ENCODE measurements at regions not wholly inside any gene's neighbourhood (a gene's known extent, or its start where the extent isn't known, plus 50 kb on each side); places are given as distances from the start of the nearest gene placed in this dataset.
"Not testable (repeated sequence)": the region's sequence is repeated elsewhere in the genome, so short reads cannot be mapped to it uniquely, and the experiment has no call there.

- no peak for DNase-seq
These were observed 51.1 kb downstream of the DOP1B start for GRCh38 chr21:36207577-36208320.

DNA sequence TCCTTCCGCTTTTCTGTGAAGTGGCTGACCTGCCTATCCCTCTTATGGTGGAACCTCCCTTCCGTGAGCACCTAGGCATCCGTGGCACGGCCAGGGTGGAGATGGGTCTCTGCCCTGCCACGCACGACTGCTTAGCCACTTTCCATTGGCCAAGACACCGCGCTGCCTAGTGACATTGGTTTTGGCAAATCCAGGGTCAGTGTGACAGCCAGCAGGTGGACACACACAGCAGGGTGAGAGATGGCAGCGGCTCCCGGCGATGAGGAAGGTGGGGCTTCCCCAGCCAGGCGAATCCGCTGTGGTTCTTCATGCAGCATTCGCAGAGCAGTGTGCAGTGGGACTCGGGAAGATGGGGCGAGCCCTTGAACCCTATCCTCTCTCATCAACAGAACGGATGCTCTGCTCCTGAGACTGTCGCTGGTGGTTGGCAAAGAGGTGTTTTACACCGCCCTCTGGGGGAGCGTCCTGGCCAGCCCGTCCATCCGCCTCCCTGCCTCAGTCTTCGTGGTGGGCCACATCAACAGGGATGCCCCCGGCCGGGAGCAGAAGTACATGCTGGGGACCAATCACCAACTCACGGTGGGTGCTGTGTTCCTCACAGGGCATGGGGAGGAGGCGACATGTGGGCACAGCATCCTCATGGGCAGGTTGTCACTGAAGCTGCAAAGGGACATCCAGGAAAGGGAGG lies 51.8 kb downstream of the DOP1B start:
- no peak for DNase-seq

GRCh38 chr21:36209626-36210171 lies 53.1 kb downstream of the DOP1B start:
- no peak for DNase-seq

DNA sequence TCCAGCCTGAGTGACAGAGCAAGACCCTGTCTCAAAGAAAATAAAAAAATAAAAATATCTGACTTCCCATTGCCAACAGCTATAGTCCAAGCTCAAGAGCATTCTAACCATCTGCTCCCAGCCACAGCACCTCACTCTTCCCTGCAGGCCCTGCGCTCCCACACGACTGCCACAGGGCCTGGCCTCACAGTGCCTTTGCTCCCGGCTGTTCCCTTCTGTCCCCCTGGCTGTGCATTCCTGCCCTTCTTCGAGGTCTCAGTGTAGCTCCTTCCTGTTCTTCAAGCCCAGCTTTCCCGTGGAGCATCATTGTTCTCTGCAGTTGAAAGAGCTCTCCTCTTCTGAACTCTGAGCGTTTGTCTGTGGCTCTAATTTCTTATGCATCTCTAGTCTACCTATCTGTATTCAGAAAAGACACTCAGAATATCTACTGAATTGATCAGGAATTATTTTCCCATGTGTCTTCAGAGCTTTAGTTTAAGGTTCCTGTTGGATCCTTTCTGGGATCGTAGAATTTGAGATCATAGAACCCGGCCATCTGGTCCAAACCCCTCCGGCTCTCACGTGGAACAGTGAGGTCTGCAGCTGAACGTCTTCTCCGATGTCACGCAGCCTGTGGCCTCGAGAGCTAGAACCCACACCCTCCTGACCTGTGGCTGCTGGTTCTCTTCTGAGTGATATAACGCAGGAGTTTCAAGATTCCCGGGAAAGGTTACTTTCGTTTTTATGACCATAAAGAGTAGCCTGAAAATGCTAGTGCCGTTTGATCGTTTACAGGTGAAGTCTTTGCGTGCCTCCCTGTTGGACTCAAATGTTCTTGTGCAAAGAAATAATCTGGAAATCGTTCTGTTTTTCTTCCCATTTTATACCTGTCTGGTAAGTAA lies 54.4 kb downstream of the DOP1B start:
- no peak for DNase-seq

DNA sequence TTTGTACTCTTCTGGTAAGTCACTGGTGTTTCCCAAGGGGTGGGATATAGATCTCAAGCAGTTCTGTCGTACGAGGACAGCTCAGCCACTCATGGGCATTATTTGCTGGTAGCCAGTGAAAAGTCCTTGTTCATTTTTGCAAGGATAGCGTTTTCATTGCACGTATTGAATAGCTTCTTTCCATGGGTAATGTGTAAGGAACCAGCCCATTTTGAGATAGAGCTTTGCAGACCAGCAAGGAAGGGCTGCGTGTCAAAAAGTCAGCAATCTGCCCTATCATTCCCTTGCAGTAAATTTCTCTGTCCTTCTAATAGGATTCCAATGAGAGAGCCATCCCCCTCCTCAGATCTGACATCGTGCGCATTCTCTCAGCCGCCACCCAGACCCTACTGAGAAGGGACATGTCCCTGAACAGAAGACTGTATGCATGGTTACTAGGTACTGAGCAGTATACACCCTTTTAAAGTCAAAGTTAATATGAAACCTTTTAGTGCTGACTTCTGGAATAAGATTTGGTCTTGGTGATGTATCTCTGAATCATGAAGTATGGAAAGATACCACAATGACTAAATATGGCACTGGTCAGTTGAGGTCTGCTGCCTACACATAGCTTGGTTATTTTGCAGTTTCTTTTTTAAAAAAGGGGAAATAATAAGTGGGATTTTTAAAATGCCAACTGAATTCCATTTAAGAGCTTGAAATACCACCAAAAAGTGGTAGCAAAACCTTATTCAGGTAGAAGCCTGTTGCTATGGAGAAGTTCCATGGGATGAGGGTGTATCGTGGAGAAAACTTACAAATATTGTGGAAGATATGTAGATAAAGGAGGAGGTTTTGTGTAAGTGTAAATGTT lies 55.3 kb downstream of the DOP1B start:
- no peak for DNase-seq

DNA sequence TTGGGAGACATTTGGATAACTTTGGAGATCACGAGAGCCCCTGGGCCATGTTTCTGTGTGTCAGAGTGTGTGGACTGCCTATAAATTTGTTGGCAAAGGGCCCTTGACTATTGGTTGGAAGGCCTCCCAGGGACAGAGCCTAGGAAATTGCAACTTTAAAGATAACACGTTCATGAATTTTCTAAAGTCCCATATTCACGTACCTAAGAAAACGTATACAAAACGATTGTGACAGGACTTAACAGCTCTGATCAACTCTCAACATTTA lies 55.8 kb downstream of the DOP1B start:
- DNase-seq = no peak

GRCh38 chr21:36214561-36214960 lies 57.9 kb downstream of the DOP1B start:
- no peak for DNase-seq

GRCh38 chr21:36217743-36218142 lies 61.1 kb downstream of the DOP1B start:
- no peak for DNase-seq

DNA sequence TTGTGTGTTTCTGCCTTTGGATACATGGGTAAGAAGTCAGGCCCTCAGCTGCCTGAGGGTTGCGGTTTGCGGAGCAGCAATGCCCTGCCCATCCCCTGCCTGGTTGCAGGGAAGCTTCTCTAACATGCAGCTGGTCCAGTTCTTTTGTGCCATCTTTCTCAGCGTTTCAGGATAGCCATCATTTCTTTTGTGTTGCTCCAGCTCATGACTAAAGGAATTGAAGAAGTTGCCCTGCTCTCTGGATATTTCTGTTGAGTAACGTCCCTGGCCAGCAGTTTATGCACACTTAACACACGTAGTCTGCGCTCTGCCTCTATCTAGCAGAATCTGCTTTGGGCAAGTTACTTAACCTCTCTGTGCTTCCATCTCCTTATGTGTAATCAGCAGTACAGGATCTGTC lies 62.1 kb downstream of the DOP1B start:
- DNase-seq = no peak

- DNase-seq = no peak
These were observed 66.8 kb downstream of the DOP1B start for GRCh38 chr21:36223451-36223850.

DNA sequence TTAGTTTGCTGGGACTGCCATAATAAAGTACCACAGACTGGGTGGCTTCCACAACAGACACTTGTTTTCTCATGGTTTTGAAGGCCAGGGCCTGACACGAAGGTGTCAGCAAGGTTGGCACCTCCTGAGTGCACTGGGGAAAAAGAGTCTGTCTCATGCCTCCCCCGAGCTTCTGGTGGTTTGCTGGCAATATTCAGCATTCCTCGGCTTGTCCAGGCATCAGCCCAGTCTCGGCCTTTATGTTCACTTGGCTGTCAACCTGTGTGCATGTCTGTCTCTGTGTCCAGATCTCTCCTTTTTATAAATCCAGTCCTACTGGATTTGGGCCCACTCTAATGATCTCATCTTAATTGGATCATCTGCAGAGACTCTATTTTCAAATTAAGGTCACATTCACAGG lies 72.6 kb downstream of the DOP1B start:
- no peak for DNase-seq

DNA sequence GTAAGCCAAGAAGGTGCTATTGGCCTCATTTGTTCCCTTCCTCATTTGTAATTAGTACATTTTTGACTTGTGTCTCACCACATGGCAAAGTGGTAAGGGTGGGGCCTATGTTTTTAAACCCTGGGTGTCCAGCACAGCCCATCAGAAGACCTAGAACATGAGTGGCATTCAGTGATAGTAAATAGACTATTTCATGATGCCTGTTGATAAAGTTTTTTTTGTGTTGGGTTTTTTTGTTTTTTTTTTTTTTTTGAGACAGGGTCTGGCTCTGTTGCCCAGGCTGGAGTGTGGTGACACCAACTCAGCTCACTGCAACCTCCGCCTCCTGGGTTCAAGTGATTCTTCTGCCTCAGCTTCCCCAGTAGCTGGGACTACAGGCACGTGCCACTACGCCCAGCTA lies 74.8 kb downstream of the DOP1B start:
- not testable (repeated sequence) for DNase-seq

- DNase-seq = no peak
These were observed 76.0 kb downstream of the DOP1B start for GRCh38 chr21:36232641-36233040.

GRCh38 chr21:36235058-36235582 lies 78.5 kb downstream of the DOP1B start:
- DNase-seq = no peak

GRCh38 chr21:36236052-36236730 lies 79.6 kb downstream of the DOP1B start:
- DNase-seq = no peak

- no peak for DNase-seq
These were observed 80.8 kb downstream of the DOP1B start for GRCh38 chr21:36237441-36237840.

DNA sequence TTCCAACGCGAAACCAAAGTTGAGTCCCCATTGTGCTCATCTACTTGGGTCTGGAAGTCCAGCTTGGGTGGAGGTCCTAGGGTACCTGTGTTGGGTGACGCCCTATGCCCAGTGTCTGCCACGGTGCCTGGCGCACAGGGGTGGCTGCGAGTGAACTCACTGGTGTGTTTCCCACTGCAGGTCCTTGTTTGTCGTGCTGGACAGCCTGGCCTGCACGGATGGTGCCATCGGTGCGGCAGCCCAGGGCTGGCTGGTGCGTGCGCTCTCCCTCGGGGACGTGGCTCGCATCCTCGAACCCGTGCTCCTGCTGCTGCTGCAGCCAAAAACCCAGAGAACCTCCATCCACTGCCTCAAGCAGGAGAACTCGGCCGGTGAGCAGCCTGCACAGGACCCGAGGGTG lies 80.4 kb upstream of the MORC3 start:
- no peak for DNase-seq

GRCh38 chr21:36241717-36242116 lies 78.3 kb upstream of the MORC3 start:
- no peak for DNase-seq

- DNase-seq = no peak
These were observed 74.9 kb upstream of the MORC3 start for GRCh38 chr21:36245115-36245514.

DNA sequence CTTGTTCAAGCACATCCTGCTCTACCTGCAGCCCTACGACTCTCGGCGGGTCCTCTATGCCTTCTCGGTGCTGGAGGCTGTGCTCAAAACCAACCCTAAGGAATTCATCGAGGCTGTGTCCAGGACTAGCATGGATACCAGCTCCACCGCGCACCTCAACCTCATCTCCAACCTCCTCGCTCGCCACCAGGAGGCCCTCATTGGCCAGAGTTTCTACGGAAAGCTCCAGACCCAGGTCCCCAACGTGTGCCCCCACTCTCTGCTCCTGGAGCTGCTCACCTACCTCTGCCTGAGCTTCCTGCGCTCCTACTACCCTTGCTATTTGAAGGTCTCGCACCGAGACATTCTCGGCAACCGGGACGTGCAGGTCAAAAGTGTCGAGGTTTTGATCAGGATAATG lies 74.3 kb upstream of the MORC3 start:
- DNase-seq = no peak

GRCh38 chr21:36246080-36246631 lies 73.8 kb upstream of the MORC3 start:
- DNase-seq = no peak

Data from hindlimb muscle (tissue), 1 donor.